IMR-90 (cell line): ENCODE measurements at regions not wholly inside any gene's neighbourhood (a gene's known extent, or its start where the extent isn't known, plus 50 kb on each side); places are given as distances from the start of the nearest gene placed in this dataset.
A peak's percentile ranks its signal among the peaks of the same experiment; 100 is the strongest.

ENCODE experiments used
- ATAC-seq: fragments of 200-7000 bp; cut with Tn5 transposase; 2 replicates; pipeline ENCODE4 v1.9.1; 2020; ENCODE audit warnings: low read depth, mild to moderate bottlenecking, moderate library complexity
- BruUV-seq: library from RNA; stranded (reverse); fragments of 400-500 nt; replicated peaks from 2 replicates; lab custom pipeline; 2021; lab: Mats Ljungman, UMichigan
- CTCF ChIA-PET: fragments of 300-600 bp; formaldehyde crosslinking; extraction: SDS; loops from one replicate; lab custom pipeline; 2021; ENCODE audit warnings: antibody characterized with exemption; lab: Yijun Ruan, JAX
- POLR2A ChIA-PET: fragments of 300-600 bp; sonication (Branson Sonifier 250); formaldehyde crosslinking; loops from one replicate; lab custom pipeline; 2022; ENCODE audit warnings: antibody characterized with exemption; ENCODE audit not compliant: unreplicated experiment; lab: Charles Lee
- DNase-seq: peaks from one replicate; pipeline ENCODE4 v3.0.0; 2013
- H2AFZ ChIP-seq: replicated peaks from 2 replicates; pipeline ENCODE3; 2013; ENCODE audit warnings: low read length, mild to moderate bottlenecking; ENCODE audit not compliant: poor library complexity
- H2AK5ac ChIP-seq: 2 replicates; pipeline ENCODE4 v1.6.1; 2013; ENCODE audit warnings: low read depth, low read length, inconsistent platforms
- H2AK9ac ChIP-seq: replicated peaks from 2 replicates; pipeline ENCODE3; 2013; ENCODE audit warnings: mild to moderate bottlenecking, low read depth, low read length, moderate library complexity; ENCODE audit not compliant: poor library complexity
- H2BK120ac ChIP-seq: 2 replicates; pipeline ENCODE4 v1.6.1; 2013; ENCODE audit warnings: low read depth, low read length, inconsistent platforms
- H2BK15ac ChIP-seq: 3 replicates; pipeline ENCODE4 v1.6.1; 2013; ENCODE audit warnings: low read depth, low read length, inconsistent platforms
- H2BK20ac ChIP-seq: 2 replicates; pipeline ENCODE4 v1.6.1; 2013; ENCODE audit warnings: low read depth, mild to moderate bottlenecking, inconsistent platforms, low read length, moderate library complexity
- H2BK5ac ChIP-seq: 2 replicates; pipeline ENCODE4 v1.6.1; 2013; ENCODE audit warnings: mild to moderate bottlenecking, low read depth, low read length, inconsistent platforms; ENCODE audit not compliant: poor library complexity, severe bottlenecking
- H3K14ac ChIP-seq: replicated peaks from 2 replicates; pipeline ENCODE4 v1.6.1; 2013; ENCODE audit warnings: low read depth, low read length, inconsistent platforms
- H3K18ac ChIP-seq: 2 replicates; pipeline ENCODE4 v1.6.1; 2013; ENCODE audit warnings: low read depth, low read length, control low read depth
- H3K23ac ChIP-seq: 2 replicates; pipeline ENCODE4 v1.6.1; 2013; ENCODE audit warnings: low read depth, low read length, inconsistent platforms
- H3K27ac ChIP-seq: 2 replicates; pipeline ENCODE4 v1.5.1; 2013; ENCODE audit warnings: mild to moderate bottlenecking, control low read depth, low read length; ENCODE audit not compliant: insufficient read depth
- H3K27me3 ChIP-seq: 2 replicates; pipeline ENCODE4 v1.6.1; 2013; ENCODE audit warnings: low read length; ENCODE audit not compliant: control insufficient read depth, insufficient read depth
- H3K36me3 ChIP-seq: 2 replicates; pipeline ENCODE4 v1.6.1; 2013; ENCODE audit warnings: low read length, mixed read lengths; ENCODE audit not compliant: control insufficient read depth, insufficient read depth
- H3K4ac ChIP-seq: 2 replicates; pipeline ENCODE4 v1.6.1; 2013; ENCODE audit warnings: low read depth, low read length, inconsistent platforms
- H3K4me1 ChIP-seq: 2 replicates; pipeline ENCODE4 v1.6.1; 2013; ENCODE audit warnings: low read length, mixed read lengths; ENCODE audit not compliant: control insufficient read depth, insufficient read depth
- H3K4me2 ChIP-seq: 2 replicates; pipeline ENCODE4 v1.6.1; 2013; ENCODE audit warnings: low read depth, mild to moderate bottlenecking, control low read depth, low read length, moderate library complexity
- H3K4me3 ChIP-seq: 2 replicates; pipeline ENCODE4 v1.5.1; 2013; ENCODE audit warnings: low read depth, mild to moderate bottlenecking, control low read depth, low read length, moderate library complexity; ENCODE audit not compliant: insufficient read depth
- H3K56ac ChIP-seq: 2 replicates; pipeline ENCODE4 v1.6.1; 2013; ENCODE audit warnings: low read length, inconsistent platforms; ENCODE audit not compliant: insufficient read depth; ENCODE audit errors: extremely low read depth
- H3K79me1 ChIP-seq, 2 experiments: 2 replicates each; pipeline ENCODE4 v1.6.1; 2013; ENCODE audit warnings: low read length in 2 of 2, inconsistent platforms in 1 of 2, low read depth in 1 of 2
- H3K9ac ChIP-seq: 2 replicates; pipeline ENCODE4 v1.6.1; 2013; ENCODE audit warnings: low read depth, low read length, control low read depth
- H3K9me1 ChIP-seq: 2 replicates; pipeline ENCODE4 v1.6.1; 2013; ENCODE audit warnings: low read length, inconsistent platforms; ENCODE audit not compliant: insufficient read depth
- H3K9me3 ChIP-seq: 2 replicates; pipeline ENCODE4 v1.6.1; 2013; ENCODE audit warnings: low read length; ENCODE audit not compliant: control insufficient read depth, insufficient read depth
- H4K20me1 ChIP-seq: 2 replicates; pipeline ENCODE4 v1.6.1; 2013; ENCODE audit warnings: low read length, inconsistent platforms; ENCODE audit not compliant: insufficient read depth
- H4K5ac ChIP-seq: 2 replicates; pipeline ENCODE4 v1.6.1; 2013; ENCODE audit warnings: mild to moderate bottlenecking, low read depth, low read length, control low read depth
- H4K8ac ChIP-seq, 2 experiments: 2 replicates each; pipeline ENCODE4 v1.6.1; 2013; ENCODE audit warnings: low read depth in 2 of 2, low read length in 2 of 2, control low read depth in 1 of 2, inconsistent platforms in 1 of 2
- H4K91ac ChIP-seq: 2 replicates; pipeline ENCODE4 v1.6.1; 2013; ENCODE audit warnings: low read depth, low read length, inconsistent platforms; ENCODE audit not compliant: insufficient read depth
- BHLHE40 ChIP-seq: fragments of 150-350 bp; IDR thresholded peaks from 2 replicates; pipeline ENCODE4 v1.6.1; 2016; ENCODE audit warnings: mild to moderate bottlenecking, low read depth, low read length
- CEBPB ChIP-seq: IDR thresholded peaks from 2 replicates; pipeline ENCODE4 v1.6.1; 2012; ENCODE audit warnings: low read depth, low read length, improper control_type of control experiment
- CHD1 ChIP-seq: IDR thresholded peaks from 2 replicates; pipeline ENCODE4 v1.6.1; 2012; ENCODE audit warnings: low read depth, low read length, improper control_type of control experiment
- FOS ChIP-seq: fragments of 150-350 bp; IDR thresholded peaks from 2 replicates; pipeline ENCODE4 v1.6.1; 2016; ENCODE audit warnings: low read depth, low read length
- MAFK ChIP-seq: IDR thresholded peaks from 2 replicates; pipeline ENCODE4 v1.6.1; 2012; ENCODE audit warnings: low read depth, low read length, improper control_type of control experiment
- MAZ ChIP-seq: IDR thresholded peaks from 2 replicates; pipeline ENCODE4 v1.6.1; 2012; ENCODE audit warnings: low read depth, mild to moderate bottlenecking, low read length, improper control_type of control experiment, moderate library complexity, borderline replicate concordance
- MXI1 ChIP-seq: IDR thresholded peaks from 2 replicates; pipeline ENCODE4 v1.6.1; 2012; ENCODE audit warnings: low read depth, mild to moderate bottlenecking, low read length, moderate library complexity, borderline replicate concordance
- NFE2L2 ChIP-seq: fragments of 150-350 bp; IDR thresholded peaks from 2 replicates; pipeline ENCODE4 v1.6.1; 2016; ENCODE audit warnings: low read depth, mild to moderate bottlenecking, low read length
- POLR2A ChIP-seq: IDR thresholded peaks from 2 replicates; pipeline ENCODE4 v1.6.1; 2012; ENCODE audit warnings: mild to moderate bottlenecking, low read depth, low read length
- RAD21 ChIP-seq: IDR thresholded peaks from 2 replicates; pipeline ENCODE4 v1.6.1; 2012; ENCODE audit warnings: low read length, improper control_type of control experiment
- RCOR1 ChIP-seq: IDR thresholded peaks from 2 replicates; pipeline ENCODE4 v1.6.1; 2012; ENCODE audit warnings: mild to moderate bottlenecking, low read length, improper control_type of control experiment; ENCODE audit not compliant: insufficient replicate concordance
- RFX5 ChIP-seq: IDR thresholded peaks from 2 replicates; pipeline ENCODE4 v1.8.0; 2012; ENCODE audit warnings: low read depth, mild to moderate bottlenecking, low read length, moderate library complexity
- SMC3 ChIP-seq: fragments of 150-350 bp; IDR thresholded peaks from 2 replicates; pipeline ENCODE4 v1.6.1; 2016; ENCODE audit warnings: low read depth, mild to moderate bottlenecking, antibody characterized with exemption, low read length, moderate library complexity
- USF2 ChIP-seq: fragments of 150-350 bp; IDR thresholded peaks from 2 replicates; pipeline ENCODE4 v1.6.1; 2017; ENCODE audit warnings: mild to moderate bottlenecking, antibody characterized with exemption, low read length, low read depth
- WGBS, 2 experiments: methylation state at CpG; one replicate each; pipeline versions ENCODE4 v1.1.5 to v1.1.7; 2013; ENCODE audit warnings: missing lambda C conversion rate in 2 of 2; ENCODE audit not compliant: insufficient read length in 1 of 2; ENCODE audit errors: extremely low coverage in 2 of 2; 5-methylcytosine and 5-hydroxymethylcytosine counted together
- dilution Hi-C: fragments of 300-500 bp; cut with HindIII; formaldehyde crosslinking; loops from one replicate; pipeline ENCODE4 v1.14.3; 2018; ENCODE audit warnings: low sequenced_read_pairs; ENCODE audit not compliant: unreplicated experiment
- in situ Hi-C: fragments of 300-500 bp; cut with MboI; formaldehyde crosslinking; loops from 3 replicates; pipeline ENCODE4 v1.14.3; 2019; ENCODE audit warnings: low sequenced_read_pairs, inconsistent platforms, mixed read lengths
- intact Hi-C: fragments of 100-400 bp; cut with micrococcal nuclease; formaldehyde crosslinking; loops from 2 replicates; pipeline ENCODE4 v1.10.0; 2022
- TF ChIP-seq, protein P1 (sequence below): conservative IDR thresholded peaks from 2 replicates; pipeline ENCODE4 v1.5.1; 2012; ENCODE audit warnings: mild to moderate bottlenecking, low read depth, low read length, improper control_type of control experiment

- dilution Hi-C loops, result no loop called here
- H2AFZ ChIP-seq, result peak overlapping the region; percentile 33
- no peaks in the 10 kb centered on the region for H3K79me1 ChIP-seq
- H3K4me1 ChIP-seq, result no peaks in the 10 kb centered on the region
- 0 out of 2 replicates have a peak, but pooled peaks cover 3% of the 10 kb centered on the region for H4K20me1 ChIP-seq
- no peaks in the 10 kb centered on the region for H3K9me1 ChIP-seq
- intact Hi-C loops, result no loop called here
- no peak overlapping the region for H3K9ac ChIP-seq
- no peak for ATAC-seq
- peaks cover 31% of the 10 kb centered on the region for H3K27me3 ChIP-seq
- in situ Hi-C loops, result no loop called here
- no peak overlapping the region for H3K4me3 ChIP-seq
- no peak overlapping the region for H3K4ac ChIP-seq
- H3K9me3 ChIP-seq, result no peaks in the 10 kb centered on the region
- H4K5ac ChIP-seq, result no peak overlapping the region
- BruUV-seq, result no TSS peak
- no peak overlapping the region for H4K91ac ChIP-seq
- no peak for TF ChIP-seq FOS
- no peak for TF ChIP-seq RFX5
- no peak for TF ChIP-seq BHLHE40
- no peak for TF ChIP-seq MAZ
- no peak for TF ChIP-seq NFE2L2
- no peak for TF ChIP-seq USF2
- TF ChIP-seq CHD1, result no peak
- no peak for TF ChIP-seq MAFK
- TF ChIP-seq CEBPB, result no peak
- TF ChIP-seq RCOR1, result no peak
- TF ChIP-seq SMC3, result no peak
- TF ChIP-seq, protein P1, sequence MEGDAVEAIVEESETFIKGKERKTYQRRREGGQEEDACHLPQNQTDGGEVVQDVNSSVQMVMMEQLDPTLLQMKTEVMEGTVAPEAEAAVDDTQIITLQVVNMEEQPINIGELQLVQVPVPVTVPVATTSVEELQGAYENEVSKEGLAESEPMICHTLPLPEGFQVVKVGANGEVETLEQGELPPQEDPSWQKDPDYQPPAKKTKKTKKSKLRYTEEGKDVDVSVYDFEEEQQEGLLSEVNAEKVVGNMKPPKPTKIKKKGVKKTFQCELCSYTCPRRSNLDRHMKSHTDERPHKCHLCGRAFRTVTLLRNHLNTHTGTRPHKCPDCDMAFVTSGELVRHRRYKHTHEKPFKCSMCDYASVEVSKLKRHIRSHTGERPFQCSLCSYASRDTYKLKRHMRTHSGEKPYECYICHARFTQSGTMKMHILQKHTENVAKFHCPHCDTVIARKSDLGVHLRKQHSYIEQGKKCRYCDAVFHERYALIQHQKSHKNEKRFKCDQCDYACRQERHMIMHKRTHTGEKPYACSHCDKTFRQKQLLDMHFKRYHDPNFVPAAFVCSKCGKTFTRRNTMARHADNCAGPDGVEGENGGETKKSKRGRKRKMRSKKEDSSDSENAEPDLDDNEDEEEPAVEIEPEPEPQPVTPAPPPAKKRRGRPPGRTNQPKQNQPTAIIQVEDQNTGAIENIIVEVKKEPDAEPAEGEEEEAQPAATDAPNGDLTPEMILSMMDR, result no peak
- TF ChIP-seq RAD21, result no peak
- TF ChIP-seq MXI1, result no peak
- TF ChIP-seq POLR2A, result no peak
- POLR2A ChIA-PET, result interaction anchor here (0.6 kb wide), 1 partner anchor 454 kb away, joined by 19 read pairs; no protein-coding TSS in a partner anchor
- H2BK20ac ChIP-seq, result no peak overlapping the region
- no peak for DNase-seq
- no peaks in the 10 kb centered on the region for H3K36me3 ChIP-seq
- H3K14ac ChIP-seq, result no peak overlapping the region
- no peak overlapping the region for H3K18ac ChIP-seq
- no peak overlapping the region for H2AK5ac ChIP-seq
- no peak overlapping the region for H3K56ac ChIP-seq
- CTCF ChIA-PET, result interaction anchor here (0.6 to 2.7 kb wide), 15 partner anchors 8 to 451 kb away, joined by 3 to 14 read pairs (median 3); partner anchors contain the start of genes CDC45 and SLC25A1
- H2BK5ac ChIP-seq, result no peak overlapping the region
- H2BK15ac ChIP-seq, result no peak overlapping the region
- H2AK9ac ChIP-seq, result no peak overlapping the region
- no peak overlapping the region for H3K23ac ChIP-seq
- H4K8ac ChIP-seq, result no peak overlapping the region
- no peak overlapping the region for H2BK120ac ChIP-seq
- no peak overlapping the region for H3K4me2 ChIP-seq
- 60% methylated on average over 2 of the region's 12 CpGs; no CpG with 5 or more reads in 1 of the 2 experiments for WGBS, 2 experiments
- H3K27ac ChIP-seq, result no peak overlapping the region
These were observed 85.0 kb upstream of the SEPTIN5 start for GRCh38 chr22:19629331-19629719.
